Effector memory CD4-positive, alpha-beta T cell (primary cell): ENCODE measurements at regions not wholly inside any gene's neighbourhood (a gene's known extent, or its start where the extent isn't known, plus 50 kb on each side); places are given as distances from the start of the nearest gene placed in this dataset.

Experiments
- DNase-seq, 3 donors: peaks; one replicate each; pipeline ENCODE4 v3.0.0-alpha.2; 2020
- H3K27ac ChIP-seq: 2 replicates; pipeline ENCODE4 v1.7.0; 2013; ENCODE audit warnings: mild to moderate bottlenecking, low read length, moderate library complexity; ENCODE audit not compliant: insufficient read depth, poor library complexity, severe bottlenecking
- H3K27me3 ChIP-seq: replicated peaks from 2 replicates; pipeline ENCODE4 v1.7.0; 2013; ENCODE audit warnings: mild to moderate bottlenecking, low read length; ENCODE audit not compliant: insufficient read depth, control insufficient read depth, poor library complexity, severe bottlenecking
- H3K36me3 ChIP-seq: 2 replicates; pipeline ENCODE4 v1.7.0; 2013; ENCODE audit warnings: mild to moderate bottlenecking, low read length, moderate library complexity; ENCODE audit not compliant: control insufficient read depth, insufficient read depth
- H3K4me1 ChIP-seq: 2 replicates; pipeline ENCODE4 v1.7.0; 2013; ENCODE audit warnings: low read length, mild to moderate bottlenecking; ENCODE audit not compliant: control insufficient read depth, insufficient read depth, poor library complexity, severe bottlenecking
- H3K4me3 ChIP-seq: 2 replicates; pipeline ENCODE4 v1.7.0; 2013; ENCODE audit warnings: low read length, low read depth, mild to moderate bottlenecking; ENCODE audit not compliant: insufficient read depth, poor library complexity, severe bottlenecking
- H3K9me3 ChIP-seq: 2 replicates; pipeline ENCODE4 v1.7.0; 2013; ENCODE audit warnings: mild to moderate bottlenecking, low read length, moderate library complexity; ENCODE audit not compliant: control insufficient read depth

GRCh38 chr14:104291123-104292000 is 153.0 kb downstream of the KIF26A start:
- DNase-seq = no peak
- Histone ChIP-seq H3K4me3 (no peak overlapping the region), H3K27ac (no peak overlapping the region), H3K27me3 (no peaks in the 10 kb centered on the region), H3K9me3 (no peaks in the 10 kb centered on the region), H3K4me1 (no peaks in the 10 kb centered on the region), H3K36me3 (no peaks in the 10 kb centered on the region)

- no peak for DNase-seq
- Histone ChIP-seq H3K27me3 (no peaks in the 10 kb centered on the region), H3K4me3 (no peak overlapping the region), H3K36me3 (no peaks in the 10 kb centered on the region), H3K27ac (no peak overlapping the region), H3K9me3 (no peaks in the 10 kb centered on the region), H3K4me1 (no peaks in the 10 kb centered on the region)
Observed at GRCh38 chr14:104292084-104292970, 153.9 kb downstream of the KIF26A start.

GRCh38 chr14:104293231-104293841 is 154.9 kb downstream of the KIF26A start:
- H3K27ac ChIP-seq = no peak overlapping the region
- DNase-seq = no peak
- no peaks in the 10 kb centered on the region for H3K36me3 ChIP-seq
- H3K9me3 ChIP-seq = no peaks in the 10 kb centered on the region
- H3K27me3 ChIP-seq = no peaks in the 10 kb centered on the region
- H3K4me1 ChIP-seq = no peaks in the 10 kb centered on the region
- H3K4me3 ChIP-seq = no peak overlapping the region

GRCh38 chr14:104293851-104294627 is 155.7 kb downstream of the KIF26A start:
- Histone ChIP-seq H3K27ac (no peak overlapping the region), H3K27me3 (no peaks in the 10 kb centered on the region), H3K36me3 (no peaks in the 10 kb centered on the region), H3K4me3 (no peak overlapping the region), H3K9me3 (no peaks in the 10 kb centered on the region), H3K4me1 (no peaks in the 10 kb centered on the region)
- no peak for DNase-seq

GRCh38 chr14:104294628-104294982 is 156.2 kb downstream of the KIF26A start:
- Histone ChIP-seq H3K27ac (no peak overlapping the region), H3K36me3 (no peaks in the 10 kb centered on the region), H3K27me3 (no peaks in the 10 kb centered on the region), H3K4me1 (no peaks in the 10 kb centered on the region), H3K4me3 (no peak overlapping the region), H3K9me3 (no peaks in the 10 kb centered on the region)
- DNase-seq = no peak

- Histone ChIP-seq H3K4me1 (no peaks in the 10 kb centered on the region), H3K4me3 (no peak overlapping the region), H3K36me3 (no peaks in the 10 kb centered on the region), H3K9me3 (no peaks in the 10 kb centered on the region), H3K27ac (no peak overlapping the region), H3K27me3 (no peaks in the 10 kb centered on the region)
- no peak for DNase-seq
Observed at GRCh38 chr14:104294983-104295680, 156.7 kb downstream of the KIF26A start.

- DNase-seq = no peak
- no peaks in the 10 kb centered on the region for H3K9me3 ChIP-seq
- no peaks in the 10 kb centered on the region for H3K36me3 ChIP-seq
- no peak overlapping the region for H3K4me3 ChIP-seq
- no peaks in the 10 kb centered on the region for H3K4me1 ChIP-seq
- no peaks in the 10 kb centered on the region for H3K27me3 ChIP-seq
- no peak overlapping the region for H3K27ac ChIP-seq
Observed at GRCh38 chr14:104295681-104296387, 157.4 kb downstream of the KIF26A start.

GRCh38 chr14:104296388-104297312 is 158.3 kb downstream of the KIF26A start:
- Histone ChIP-seq H3K9me3 (no peaks in the 10 kb centered on the region), H3K36me3 (no peaks in the 10 kb centered on the region), H3K4me1 (no peaks in the 10 kb centered on the region), H3K27me3 (no peaks in the 10 kb centered on the region), H3K4me3 (no peak overlapping the region), H3K27ac (no peak overlapping the region)
- no peak for DNase-seq
